ENCODE measurements at regions not wholly inside any gene's neighbourhood (a gene's known extent, or its start where the extent isn't known, plus 50 kb on each side); places are given as distances from the start of the nearest gene placed in this dataset.

GRCh38 chr5:90307322-90307721 lies 102.2 kb downstream of the CETN3 start:
- H3K4me3 ChIP-seq (ENCODE audit: low read depth, poor library complexity, severe bottlenecking), result no peak overlapping the region
- TF ChIP-seq POLR2A (IDR thresholded peaks at IDR 0.05) (no peak), CTCF (IDR thresholded peaks at IDR 0.05) (no peak)
- DNase-seq (ENCODE audit: low spot score in 2 of 2), result no peak
- intact Hi-C loops (cut with DNase I; ENCODE audit: low total_unique reads), result no loop called here

DNA sequence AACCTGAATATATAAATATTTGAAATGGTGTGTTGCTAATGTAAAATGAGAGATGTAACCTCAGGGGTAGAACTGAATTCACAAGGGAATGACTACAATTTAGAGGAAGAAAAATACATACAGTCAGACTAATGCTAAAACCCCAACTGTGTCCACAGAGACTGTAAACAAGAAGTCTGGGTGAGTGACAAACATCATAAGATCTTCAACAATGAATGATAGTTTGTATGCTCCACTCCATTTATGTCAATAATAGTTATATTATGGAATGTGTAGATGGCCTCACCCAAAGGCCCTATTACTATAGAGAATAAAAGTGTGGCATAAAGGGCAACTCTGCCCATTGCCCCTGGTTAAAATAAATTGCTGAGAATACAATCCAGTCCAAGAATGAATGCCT lies 102.9 kb downstream of the CETN3 start:
- no peak for DNase-seq (ENCODE audit: low spot score in 2 of 2)
- TF ChIP-seq CTCF (IDR thresholded peaks at IDR 0.05) (no peak), POLR2A (IDR thresholded peaks at IDR 0.05) (no peak)
- intact Hi-C loops (cut with DNase I; ENCODE audit: low total_unique reads), result no loop called here
- no peak overlapping the region for H3K4me3 ChIP-seq (ENCODE audit: low read depth, poor library complexity, severe bottlenecking)

DNA sequence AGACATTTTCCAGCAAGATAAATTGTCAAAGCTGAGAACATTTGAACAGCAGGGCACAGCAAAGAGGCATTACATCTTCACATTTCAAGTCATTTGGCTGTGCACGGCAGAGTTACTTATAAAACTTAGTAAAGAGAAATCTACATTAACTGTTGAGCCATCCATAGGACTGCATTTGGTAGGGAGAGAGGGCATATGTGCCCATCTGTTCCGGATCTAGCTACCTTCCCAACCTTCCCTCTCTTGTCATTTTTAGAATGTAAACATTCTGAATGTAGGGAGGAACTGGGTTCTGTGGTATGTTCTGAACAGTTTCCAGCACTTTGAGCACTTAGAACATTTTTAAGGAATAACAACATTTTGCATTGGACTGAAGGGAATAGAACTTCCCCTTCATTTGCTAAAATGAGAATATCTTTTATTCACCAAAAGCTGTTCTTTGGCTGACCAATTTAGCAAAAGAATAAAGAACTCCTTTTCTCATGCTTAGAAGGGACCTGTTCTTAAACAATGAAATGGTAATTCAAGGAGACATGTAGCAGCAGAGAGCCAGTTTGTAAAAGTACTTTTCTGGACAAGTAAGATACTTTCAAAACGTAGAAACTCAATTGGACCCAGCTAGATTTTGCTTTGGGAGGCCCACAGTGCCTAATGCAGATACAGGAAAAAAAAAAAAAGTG lies 104.4 kb downstream of the CETN3 start:
- WGBS, 2 donors, result 76 to 85% methylated on average over 3 of the region's 3 CpGs
- TF ChIP-seq POLR2A (IDR thresholded peaks at IDR 0.05), result no peak
- TF ChIP-seq CTCF (IDR thresholded peaks at IDR 0.05), result no peak
- no peak overlapping the region for H3K4me3 ChIP-seq (ENCODE audit: low read depth, poor library complexity, severe bottlenecking)
- intact Hi-C loops (cut with DNase I; ENCODE audit: low total_unique reads), result no loop called here
- DNase-seq (ENCODE audit: low spot score in 2 of 2), result no peak

GRCh38 chr5:90301248-90301647 lies 108.3 kb downstream of the CETN3 start:
- intact Hi-C loops (cut with DNase I; ENCODE audit: low total_unique reads), result no loop called here
- H3K4me3 ChIP-seq (ENCODE audit: low read depth, poor library complexity, severe bottlenecking), result no peak overlapping the region
- DNase-seq (ENCODE audit: low spot score in 2 of 2), result no peak
- TF ChIP-seq CTCF (IDR thresholded peaks at IDR 0.05) (no peak), POLR2A (IDR thresholded peaks at IDR 0.05) (no peak)
- WGBS, 2 donors, result 56 to 64% methylated on average over 2 of the region's 2 CpGs

- 63 to 71% methylated on average over 7 of the region's 7 CpGs for WGBS, 2 donors
- intact Hi-C loops (cut with DNase I; ENCODE audit: low total_unique reads), result no loop called here
- no peak for TF ChIP-seq POLR2A (IDR thresholded peaks at IDR 0.05)
- TF ChIP-seq CTCF (IDR thresholded peaks at IDR 0.05), result no peak
- H3K4me3 ChIP-seq (ENCODE audit: low read depth, poor library complexity, severe bottlenecking), result no peak overlapping the region
- no peak for DNase-seq (ENCODE audit: low spot score in 2 of 2)
Measured at GRCh38 chr5:90297045-90297764, 112.4 kb downstream of the CETN3 start.
